K562 (cell line): ENCODE measurements at regions not wholly inside any gene's neighbourhood (a gene's known extent, or its start where the extent isn't known, plus 50 kb on each side); places are given as distances from the start of the nearest gene placed in this dataset.

ENCODE experiments used
- ATAC-seq: fragments of 200-7000 bp; cut with Tn5 transposase; 3 replicates; pipeline ENCODE4 v1.9.1; 2020; ENCODE audit warnings: moderate library complexity
- BruUV-seq: library from RNA; stranded (reverse); fragments of 400-500 nt; replicated peaks from 2 replicates; lab custom pipeline; 2021; lab: Mats Ljungman, UMichigan
- CTCF ChIA-PET: fragments of 300-600 bp; formaldehyde crosslinking; extraction: SDS; loops from one replicate; lab custom pipeline; 2021; ENCODE audit warnings: low intra/inter-chr PET ratio; lab: Yijun Ruan, JAX
- POLR2A ChIA-PET: fragments of 300-600, 350-650 bp; sonication (Branson Sonifier 250); formaldehyde crosslinking; extraction: SDS; loops from one replicate; lab custom pipeline; 2021; ENCODE audit warnings: antibody characterized with exemption, inconsistent platforms; lab: Yijun Ruan, JAX
- DNase-seq, 4 experiments: peaks; one replicate each; pipeline versions ENCODE4 v3.0.0 to v3.0.0-alpha.2; 2011 to 2018; ENCODE audit warnings: low spot score in 3 of 4, mixed read lengths in 3 of 4; ENCODE audit errors: extremely low read depth in 1 of 4
- FAIRE-seq: peaks from 2 replicates; lab custom pipeline; 2011; peaks lifted over from hg19 to GRCh38; lab: Jason Lieb, UNC
- H2AFZ ChIP-seq: 2 replicates; pipeline ENCODE4 v1.6.0; 2011; ENCODE audit warnings: low read depth, low read length, control low read depth, inconsistent platforms
- H3K27ac ChIP-seq: fragments of 200-600 bp; 3 replicates; pipeline ENCODE4 v1.8.0; 2011; ENCODE audit warnings: low read depth, mild to moderate bottlenecking, control low read depth, inconsistent platforms, low read length, moderate library complexity, mixed read lengths; ENCODE audit errors: extremely low read depth
- H3K27me3 ChIP-seq, 2 experiments: fragments of 300-600 bp in 1 of 2; 2 replicates in 1 of 2; 3 replicates in 1 of 2; pipeline versions ENCODE4 v1.6.0 to v1.8.0; 2011; ENCODE audit warnings: inconsistent platforms in 2 of 2, low read length in 2 of 2, mild to moderate bottlenecking in 1 of 2, mixed read lengths in 1 of 2, moderate library complexity in 1 of 2; ENCODE audit not compliant: control insufficient read depth in 2 of 2, insufficient read depth in 2 of 2
- H3K36me3 ChIP-seq: fragments of 300-600 bp; 3 replicates; pipeline ENCODE4 v1.8.0; 2011; ENCODE audit warnings: mild to moderate bottlenecking, low read length, inconsistent platforms; ENCODE audit not compliant: control insufficient read depth, insufficient read depth
- H3K4me1 ChIP-seq, 2 experiments: fragments of 200-600 bp in 1 of 2; replicated peaks in 1 of 2; 2 replicates in 1 of 2; 3 replicates in 1 of 2; pipeline versions ENCODE4 v1.5.1 to v1.8.0; 2011; ENCODE audit warnings: inconsistent platforms in 2 of 2, low read length in 2 of 2, mild to moderate bottlenecking in 1 of 2, mixed read lengths in 1 of 2, moderate library complexity in 1 of 2; ENCODE audit not compliant: control insufficient read depth in 2 of 2, insufficient read depth in 2 of 2
- H3K4me2 ChIP-seq: 2 replicates; pipeline ENCODE4 v1.6.1; 2011; ENCODE audit warnings: low read length, control low read depth, inconsistent platforms, mixed read lengths; ENCODE audit not compliant: insufficient read depth
- H3K4me3 ChIP-seq: fragments of 200-600 bp; sonication (generic), shearing (Covaris generic); 2 replicates; pipeline ENCODE4 v1.5.1; 2016; ENCODE audit warnings: control low read depth, inconsistent platforms
- H3K79me2 ChIP-seq: fragments of 200-600 bp; 3 replicates; pipeline ENCODE4 v1.8.0; 2011; ENCODE audit warnings: low read length, inconsistent platforms; ENCODE audit not compliant: control insufficient read depth, insufficient read depth
- H3K9ac ChIP-seq, 2 experiments: 2 replicates each; pipeline versions ENCODE4 v1.6.0 to v1.6.1; 2011; ENCODE audit warnings: low read depth in 2 of 2, low read length in 2 of 2, control low read depth in 1 of 2, inconsistent platforms in 1 of 2, mild to moderate bottlenecking in 1 of 2, mixed read lengths in 1 of 2; ENCODE audit not compliant: insufficient read depth in 1 of 2
- H3K9me1 ChIP-seq: one replicate; pipeline ENCODE4 v1.6.0; 2011; ENCODE audit warnings: inconsistent platforms, mild to moderate bottlenecking, low read length, moderate library complexity; ENCODE audit not compliant: control insufficient read depth, insufficient read depth
- H3K9me3 ChIP-seq: replicated peaks from 2 replicates; pipeline ENCODE4 v1.5.1; 2011; ENCODE audit warnings: low read depth, low read length, inconsistent platforms; ENCODE audit not compliant: control insufficient read depth, insufficient read depth
- H4K20me1 ChIP-seq: replicated peaks from 2 replicates; pipeline ENCODE4 v1.6.1; 2011; ENCODE audit warnings: low read length, inconsistent platforms, mixed read lengths; ENCODE audit not compliant: control insufficient read depth, insufficient read depth
- BRCA1 ChIP-seq, 2 experiments: fragments of 450-650 bp in 1 of 2; sonication (generic) in 1 of 2; formaldehyde crosslinking in 1 of 2; IDR thresholded peaks; 2 replicates each; pipeline versions ENCODE4 v1.5.0 to v1.6.1; 2017 to 2020; ENCODE audit warnings: mild to moderate bottlenecking in 1 of 2, missing genetic modification reagents in 1 of 2
- MAZ ChIP-seq, 2 experiments: fragments of 450-650 bp in 1 of 2; sonication (generic) in 1 of 2; formaldehyde crosslinking; IDR thresholded peaks in 1 of 2; conservative IDR thresholded peaks in 1 of 2; 2 replicates each; pipeline versions ENCODE4 v1.4.0 to v1.5.0; 2020; ENCODE audit warnings: mild to moderate bottlenecking in 1 of 2, missing genetic modification reagents in 1 of 2
- NCOR1 ChIP-seq: fragments of 450-650 bp; IDR thresholded peaks from 2 replicates; pipeline ENCODE4 v1.6.1; 2016; ENCODE audit warnings: mild to moderate bottlenecking, moderate library complexity
- RAD21 ChIP-seq, 2 experiments: fragments of 250-450 bp in 1 of 2; fragments of 450-650 bp in 1 of 2; sonication (Bioruptor Pico) in 1 of 2; formaldehyde crosslinking in 1 of 2; IDR thresholded peaks in 1 of 2; conservative IDR thresholded peaks in 1 of 2; 2 replicates each; pipeline versions ENCODE4 v1.4.0 to v1.8.0; 2020 to 2022; ENCODE audit warnings: mild to moderate bottlenecking in 2 of 2, moderate library complexity in 1 of 2
- SIRT6 ChIP-seq: IDR thresholded peaks from one replicate; pipeline ENCODE4 v1.6.1; 2012; ENCODE audit warnings: low read depth, mild to moderate bottlenecking, control low read depth, inconsistent platforms, low read length, moderate library complexity
- SMARCA5 ChIP-seq: fragments of 450-650 bp; IDR thresholded peaks from 2 replicates; pipeline ENCODE4 v1.6.1; 2016
- SMC3 ChIP-seq: conservative IDR thresholded peaks from 2 replicates; pipeline ENCODE4 v1.6.1; 2011; ENCODE audit warnings: low read depth, low read length, improper control_type of control experiment; ENCODE audit not compliant: insufficient read depth
- TAF9B ChIP-seq: fragments of 450-650 bp; IDR thresholded peaks from 2 replicates; pipeline ENCODE4 v1.6.1; 2018; ENCODE audit warnings: mild to moderate bottlenecking; ENCODE audit not compliant: partially characterized antibody
- ZBED1 ChIP-seq: IDR thresholded peaks from 2 replicates; pipeline ENCODE4 v1.6.1; 2014
- ZC3H4 ChIP-seq: sonication (generic); formaldehyde crosslinking; IDR thresholded peaks from 2 replicates; pipeline ENCODE4 v1.9.0; 2021; ENCODE audit warnings: missing genetic modification reagents, borderline replicate concordance
- WGBS: fragments of 100-300 bp; shearing (Covaris generic); methylation state at CpG from one replicate; pipeline ENCODE4 v1.1.6; 2016; ENCODE audit warnings: low coverage, mixed read lengths; ENCODE audit not compliant: insufficient coverage; ENCODE audit errors: missing lambda C conversion rate; 5-methylcytosine and 5-hydroxymethylcytosine counted together
- in situ Hi-C: fragments of 300-500 bp; cut with MboI; formaldehyde crosslinking; loops from 4 replicates; pipeline ENCODE4 v1.15.0; 2018; ENCODE audit warnings: inconsistent platforms, mixed read lengths
- intact Hi-C: fragments of 100-400 bp; cut with micrococcal nuclease; formaldehyde crosslinking; loops from 2 replicates; pipeline ENCODE4 v1.14.2; 2022
- TF ChIP-seq, protein P1 (sequence below): sonication (generic); formaldehyde crosslinking; IDR thresholded peaks from 2 replicates; pipeline ENCODE4 v1.8.0; 2022; ENCODE audit warnings: missing genetic modification reagents, mild to moderate bottlenecking, borderline replicate concordance
- TF ChIP-seq, protein P2 (sequence below), 3 experiments: IDR thresholded peaks in 2 of 3; conservative IDR thresholded peaks in 1 of 3; 2 replicates each; pipeline ENCODE4 v1.5.1; 2011 to 2012; ENCODE audit warnings: low read length in 3 of 3, mild to moderate bottlenecking in 3 of 3, control low read depth in 2 of 3, improper control_type of control experiment in 1 of 3, inconsistent platforms in 1 of 3, low read depth in 1 of 3, mixed read lengths in 1 of 3, moderate library complexity in 1 of 3; ENCODE audit not compliant: insufficient read depth in 2 of 3
- TF ChIP-seq, protein P3 (sequence below): fragments of 450-650 bp; IDR thresholded peaks from 2 replicates; pipeline ENCODE4 v1.7.1; 2018; ENCODE audit warnings: mild to moderate bottlenecking, low read depth; ENCODE audit not compliant: partially characterized antibody
- TF ChIP-seq, protein P4 (sequence below): fragments of 450-650 bp; IDR thresholded peaks from 2 replicates; pipeline ENCODE4 v1.6.1; 2018; ENCODE audit warnings: mild to moderate bottlenecking, low read depth; ENCODE audit not compliant: partially characterized antibody

DNA sequence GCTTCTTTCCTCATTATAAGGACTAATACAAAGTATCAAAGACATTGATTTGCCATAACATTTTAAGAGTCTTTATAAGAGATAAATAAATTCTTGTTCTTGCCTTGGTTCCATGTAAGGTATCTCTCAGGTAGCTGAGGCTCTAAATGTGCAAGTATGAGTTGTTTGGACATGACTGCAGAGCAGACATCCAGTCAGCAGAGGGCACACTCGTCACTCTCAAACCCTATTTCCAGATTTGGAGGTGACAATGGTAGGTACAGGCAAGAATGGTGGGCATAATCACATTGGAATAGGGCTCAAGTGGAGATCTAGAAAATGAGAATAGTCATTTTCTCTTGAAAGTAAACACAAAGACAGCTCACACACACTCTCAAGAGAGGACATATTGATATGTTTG is 133.3 kb upstream of the ZIC3 start:
- 0% methylated on average over 1 of the region's 1 CpG for WGBS
- POLR2A ChIA-PET, result no interaction called here
- Histone ChIP-seq H3K36me3 (no peaks in the 10 kb centered on the region), H3K27me3 (peaks cover 6 to 16% of the 10 kb centered on the region in 2 experiments; a peak in 3 of 5 replicates), H3K4me1 (peaks cover 0 to 6% of the 10 kb centered on the region in 2 experiments; a peak in 2 of 5 replicates), H3K4me3 (no peak overlapping the region), H3K4me2 (no peak overlapping the region), H3K27ac (no peak overlapping the region), H3K9me3 (no peaks in the 10 kb centered on the region), H4K20me1 (no peaks in the 10 kb centered on the region), H3K9ac (no peak overlapping the region), H3K79me2 (no peaks in the 10 kb centered on the region), H2AFZ (no peak overlapping the region), H3K9me1 (no peaks in the 10 kb centered on the region)
- ATAC-seq (peak; percentile 74), DNase-seq (peak; percentile 18 to 35 (median 28)), FAIRE-seq (peak; percentile 71)
- CTCF ChIA-PET, result no interaction called here
- in situ Hi-C loops (no loop called here), intact Hi-C loops (loop anchor here (10.0 kb wide), 3 partner anchors 492 to 1312 kb away; no protein-coding TSS in a partner anchor)
- BruUV-seq, result no TSS peak
- TF ChIP-seq SMARCA5 (no peak), NCOR1 (no peak), ZC3H4 (no peak), BRCA1 (IDR thresholded peaks at IDR 0.05) (no peak), BRCA1 (CRISPR knock-in tag; IDR thresholded peaks at IDR 0.05) (no peak), SMC3 (0 out of 2 replicates have a peak, but pooled peaks have one; percentile 16), SIRT6 (no peak), RAD21 (CRISPR knock-in tag; conservative IDR thresholded peaks at IDR 0.05 in 1 of 2, IDR thresholded peaks at IDR 0.05 in 1 of 2) (peak; percentile 58), ZBED1 (no peak), TAF9B (no peak), MAZ (CRISPR knock-in tag; conservative IDR thresholded peaks at IDR 0.05 in 1 of 2, IDR thresholded peaks at IDR 0.05 in 1 of 2) (no peak)
- TF ChIP-seq, protein P1, sequence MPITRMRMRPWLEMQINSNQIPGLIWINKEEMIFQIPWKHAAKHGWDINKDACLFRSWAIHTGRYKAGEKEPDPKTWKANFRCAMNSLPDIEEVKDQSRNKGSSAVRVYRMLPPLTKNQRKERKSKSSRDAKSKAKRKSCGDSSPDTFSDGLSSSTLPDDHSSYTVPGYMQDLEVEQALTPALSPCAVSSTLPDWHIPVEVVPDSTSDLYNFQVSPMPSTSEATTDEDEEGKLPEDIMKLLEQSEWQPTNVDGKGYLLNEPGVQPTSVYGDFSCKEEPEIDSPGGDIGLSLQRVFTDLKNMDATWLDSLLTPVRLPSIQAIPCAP (CRISPR knock-in tag), result no peak
- TF ChIP-seq, protein P2, sequence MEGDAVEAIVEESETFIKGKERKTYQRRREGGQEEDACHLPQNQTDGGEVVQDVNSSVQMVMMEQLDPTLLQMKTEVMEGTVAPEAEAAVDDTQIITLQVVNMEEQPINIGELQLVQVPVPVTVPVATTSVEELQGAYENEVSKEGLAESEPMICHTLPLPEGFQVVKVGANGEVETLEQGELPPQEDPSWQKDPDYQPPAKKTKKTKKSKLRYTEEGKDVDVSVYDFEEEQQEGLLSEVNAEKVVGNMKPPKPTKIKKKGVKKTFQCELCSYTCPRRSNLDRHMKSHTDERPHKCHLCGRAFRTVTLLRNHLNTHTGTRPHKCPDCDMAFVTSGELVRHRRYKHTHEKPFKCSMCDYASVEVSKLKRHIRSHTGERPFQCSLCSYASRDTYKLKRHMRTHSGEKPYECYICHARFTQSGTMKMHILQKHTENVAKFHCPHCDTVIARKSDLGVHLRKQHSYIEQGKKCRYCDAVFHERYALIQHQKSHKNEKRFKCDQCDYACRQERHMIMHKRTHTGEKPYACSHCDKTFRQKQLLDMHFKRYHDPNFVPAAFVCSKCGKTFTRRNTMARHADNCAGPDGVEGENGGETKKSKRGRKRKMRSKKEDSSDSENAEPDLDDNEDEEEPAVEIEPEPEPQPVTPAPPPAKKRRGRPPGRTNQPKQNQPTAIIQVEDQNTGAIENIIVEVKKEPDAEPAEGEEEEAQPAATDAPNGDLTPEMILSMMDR (IDR thresholded peaks at IDR 0.05 in 2 of 3, conservative IDR thresholded peaks at IDR 0.05 in 1 of 3; ENCODE audit: insufficient read depth in 2 of 3, low read depth in 1 of 3, low read length in 3 of 3), result peak; percentile 31 to 60 (median 55); a peak in 5 of 6 replicates
- TF ChIP-seq, protein P3, sequence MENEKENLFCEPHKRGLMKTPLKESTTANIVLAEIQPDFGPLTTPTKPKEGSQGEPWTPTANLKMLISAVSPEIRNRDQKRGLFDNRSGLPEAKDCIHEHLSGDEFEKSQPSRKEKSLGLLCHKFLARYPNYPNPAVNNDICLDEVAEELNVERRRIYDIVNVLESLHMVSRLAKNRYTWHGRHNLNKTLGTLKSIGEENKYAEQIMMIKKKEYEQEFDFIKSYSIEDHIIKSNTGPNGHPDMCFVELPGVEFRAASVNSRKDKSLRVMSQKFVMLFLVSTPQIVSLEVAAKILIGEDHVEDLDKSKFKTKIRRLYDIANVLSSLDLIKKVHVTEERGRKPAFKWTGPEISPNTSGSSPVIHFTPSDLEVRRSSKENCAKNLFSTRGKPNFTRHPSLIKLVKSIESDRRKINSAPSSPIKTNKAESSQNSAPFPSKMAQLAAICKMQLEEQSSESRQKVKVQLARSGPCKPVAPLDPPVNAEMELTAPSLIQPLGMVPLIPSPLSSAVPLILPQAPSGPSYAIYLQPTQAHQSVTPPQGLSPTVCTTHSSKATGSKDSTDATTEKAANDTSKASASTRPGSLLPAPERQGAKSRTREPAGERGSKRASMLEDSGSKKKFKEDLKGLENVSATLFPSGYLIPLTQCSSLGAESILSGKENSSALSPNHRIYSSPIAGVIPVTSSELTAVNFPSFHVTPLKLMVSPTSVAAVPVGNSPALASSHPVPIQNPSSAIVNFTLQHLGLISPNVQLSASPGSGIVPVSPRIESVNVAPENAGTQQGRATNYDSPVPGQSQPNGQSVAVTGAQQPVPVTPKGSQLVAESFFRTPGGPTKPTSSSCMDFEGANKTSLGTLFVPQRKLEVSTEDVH, result no peak
- TF ChIP-seq, protein P4, sequence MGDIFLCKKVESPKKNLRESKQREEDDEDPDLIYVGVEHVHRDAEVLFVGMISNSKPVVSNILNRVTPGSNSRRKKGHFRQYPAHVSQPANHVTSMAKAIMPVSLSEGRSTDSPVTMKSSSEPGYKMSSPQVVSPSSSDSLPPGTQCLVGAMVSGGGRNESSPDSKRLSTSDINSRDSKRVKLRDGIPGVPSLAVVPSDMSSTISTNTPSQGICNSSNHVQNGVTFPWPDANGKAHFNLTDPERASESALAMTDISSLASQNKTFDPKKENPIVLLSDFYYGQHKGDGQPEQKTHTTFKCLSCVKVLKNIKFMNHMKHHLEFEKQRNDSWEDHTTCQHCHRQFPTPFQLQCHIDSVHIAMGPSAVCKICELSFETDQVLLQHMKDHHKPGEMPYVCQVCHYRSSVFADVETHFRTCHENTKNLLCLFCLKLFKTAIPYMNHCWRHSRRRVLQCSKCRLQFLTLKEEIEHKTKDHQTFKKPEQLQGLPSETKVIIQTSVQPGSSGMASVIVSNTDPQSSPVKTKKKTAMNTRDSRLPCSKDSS, result no peak
